ENCODE measurements at regions not wholly inside any gene's neighbourhood (a gene's known extent, or its start where the extent isn't known, plus 50 kb on each side); places are given as distances from the start of the nearest gene placed in this dataset.

DNA sequence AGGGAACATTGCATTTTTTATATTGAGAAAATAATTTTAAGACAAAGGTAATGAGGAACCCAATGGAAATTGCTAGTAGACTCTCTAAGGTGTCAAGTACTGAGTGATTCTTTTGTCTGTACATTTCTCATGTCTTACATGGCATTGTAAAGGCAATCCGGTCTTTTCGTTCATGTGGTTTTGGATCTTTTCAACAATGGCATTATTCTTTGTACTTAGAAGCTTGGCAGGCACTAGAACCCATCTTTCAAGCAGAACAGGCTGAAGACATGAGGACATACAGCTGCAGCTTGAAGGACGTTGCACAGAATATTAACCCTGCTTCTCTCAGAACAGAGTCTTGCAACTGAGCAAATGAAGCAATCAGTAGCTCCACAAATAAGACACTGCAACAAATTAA, 231.5 kb upstream of the ZFHX3 start:
- H2AFZ ChIP-seq: no peak overlapping the region
- H3K27ac ChIP-seq: no peak overlapping the region
- TF ChIP-seq, protein P1, sequence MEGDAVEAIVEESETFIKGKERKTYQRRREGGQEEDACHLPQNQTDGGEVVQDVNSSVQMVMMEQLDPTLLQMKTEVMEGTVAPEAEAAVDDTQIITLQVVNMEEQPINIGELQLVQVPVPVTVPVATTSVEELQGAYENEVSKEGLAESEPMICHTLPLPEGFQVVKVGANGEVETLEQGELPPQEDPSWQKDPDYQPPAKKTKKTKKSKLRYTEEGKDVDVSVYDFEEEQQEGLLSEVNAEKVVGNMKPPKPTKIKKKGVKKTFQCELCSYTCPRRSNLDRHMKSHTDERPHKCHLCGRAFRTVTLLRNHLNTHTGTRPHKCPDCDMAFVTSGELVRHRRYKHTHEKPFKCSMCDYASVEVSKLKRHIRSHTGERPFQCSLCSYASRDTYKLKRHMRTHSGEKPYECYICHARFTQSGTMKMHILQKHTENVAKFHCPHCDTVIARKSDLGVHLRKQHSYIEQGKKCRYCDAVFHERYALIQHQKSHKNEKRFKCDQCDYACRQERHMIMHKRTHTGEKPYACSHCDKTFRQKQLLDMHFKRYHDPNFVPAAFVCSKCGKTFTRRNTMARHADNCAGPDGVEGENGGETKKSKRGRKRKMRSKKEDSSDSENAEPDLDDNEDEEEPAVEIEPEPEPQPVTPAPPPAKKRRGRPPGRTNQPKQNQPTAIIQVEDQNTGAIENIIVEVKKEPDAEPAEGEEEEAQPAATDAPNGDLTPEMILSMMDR (IDR thresholded peaks at IDR 0.05): no peak
- H3K4me2 ChIP-seq (ENCODE audit: low read length): no peak overlapping the region
- H3K79me2 ChIP-seq: no peaks in the 10 kb centered on the region
- no peaks in the 10 kb centered on the region for H3K4me1 ChIP-seq
- H3K9ac ChIP-seq: no peak overlapping the region
- no peaks in the 10 kb centered on the region for H3K9me3 ChIP-seq (ENCODE audit: control insufficient read depth, low read length)
- no peak overlapping the region for H3K4me3 ChIP-seq (ENCODE audit: low read depth, low read length)
- H3K36me3 ChIP-seq (ENCODE audit: control insufficient read depth, insufficient read depth, low read length): no peaks in the 10 kb centered on the region
- H3K27me3 ChIP-seq (ENCODE audit: control insufficient read depth, insufficient read depth, low read length): no peaks in the 10 kb centered on the region

DNA sequence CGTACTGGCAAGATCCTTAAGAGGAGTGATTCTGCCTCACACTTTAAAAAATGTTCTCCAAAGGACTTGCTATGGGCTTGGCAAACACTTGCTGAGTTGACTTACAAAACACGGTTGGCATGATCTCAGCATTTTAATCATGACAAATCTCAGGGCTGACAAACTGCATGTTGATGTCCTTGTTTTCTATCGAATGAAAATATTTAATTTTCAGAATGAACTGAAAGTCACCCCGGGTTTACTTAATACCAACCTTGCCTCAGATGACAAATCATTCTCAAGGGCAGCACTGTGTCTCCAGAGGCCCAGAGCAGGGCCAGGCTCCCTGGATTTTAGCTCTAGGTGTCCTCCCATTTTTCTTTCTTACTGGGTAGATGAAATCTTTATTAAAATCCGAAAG, 229.1 kb upstream of the ZFHX3 start:
- TF ChIP-seq, protein P1 (IDR thresholded peaks at IDR 0.05): no peak

DNA sequence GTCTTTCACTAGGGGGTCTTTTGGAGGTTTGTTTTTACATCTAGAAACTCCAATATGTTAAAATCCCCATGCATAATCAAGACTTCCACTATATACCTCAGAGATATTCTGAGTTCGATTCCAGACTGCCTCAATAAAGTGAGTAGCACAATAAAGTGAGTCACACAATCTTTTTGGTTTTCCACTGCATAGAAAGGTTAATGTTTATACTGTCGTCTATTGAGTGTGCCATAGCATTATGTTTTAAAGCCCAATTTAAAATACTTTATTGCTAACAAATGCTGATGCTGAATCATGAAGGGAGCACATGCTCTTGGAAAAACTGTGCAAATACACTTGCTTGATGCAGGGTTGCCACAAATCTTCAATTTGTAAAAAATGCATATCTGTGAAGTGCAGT, 227.5 kb upstream of the ZFHX3 start:
- no peaks in the 10 kb centered on the region for H3K9me3 ChIP-seq (ENCODE audit: control insufficient read depth, low read length)
- no peaks in the 10 kb centered on the region for H3K27me3 ChIP-seq (ENCODE audit: control insufficient read depth, insufficient read depth, low read length)
- TF ChIP-seq, protein P1 (IDR thresholded peaks at IDR 0.05): no peak
- no peak overlapping the region for H3K9ac ChIP-seq
- H3K4me1 ChIP-seq: no peaks in the 10 kb centered on the region
- H3K27ac ChIP-seq: no peak overlapping the region
- no peak overlapping the region for H3K4me2 ChIP-seq (ENCODE audit: low read length)
- H2AFZ ChIP-seq: no peak overlapping the region
- H3K79me2 ChIP-seq: no peaks in the 10 kb centered on the region
- no peaks in the 10 kb centered on the region for H3K36me3 ChIP-seq (ENCODE audit: control insufficient read depth, insufficient read depth, low read length)
- H3K4me3 ChIP-seq (ENCODE audit: low read depth, low read length): no peak overlapping the region

More for the DNA sequence above, 229.1 kb upstream of the ZFHX3 start:
- H3K36me3 ChIP-seq (ENCODE audit: control insufficient read depth, insufficient read depth, low read length): no peaks in the 10 kb centered on the region
- H3K4me1 ChIP-seq: no peaks in the 10 kb centered on the region
- no peak overlapping the region for H3K9ac ChIP-seq
- H3K4me3 ChIP-seq (ENCODE audit: low read depth, low read length): no peak overlapping the region
- no peak overlapping the region for H3K4me2 ChIP-seq (ENCODE audit: low read length)
- H2AFZ ChIP-seq: no peak overlapping the region
- no peaks in the 10 kb centered on the region for H3K27me3 ChIP-seq (ENCODE audit: control insufficient read depth, insufficient read depth, low read length)
- H3K9me3 ChIP-seq (ENCODE audit: control insufficient read depth, low read length): no peaks in the 10 kb centered on the region
- H3K27ac ChIP-seq: no peak overlapping the region
- no peaks in the 10 kb centered on the region for H3K79me2 ChIP-seq

DNA sequence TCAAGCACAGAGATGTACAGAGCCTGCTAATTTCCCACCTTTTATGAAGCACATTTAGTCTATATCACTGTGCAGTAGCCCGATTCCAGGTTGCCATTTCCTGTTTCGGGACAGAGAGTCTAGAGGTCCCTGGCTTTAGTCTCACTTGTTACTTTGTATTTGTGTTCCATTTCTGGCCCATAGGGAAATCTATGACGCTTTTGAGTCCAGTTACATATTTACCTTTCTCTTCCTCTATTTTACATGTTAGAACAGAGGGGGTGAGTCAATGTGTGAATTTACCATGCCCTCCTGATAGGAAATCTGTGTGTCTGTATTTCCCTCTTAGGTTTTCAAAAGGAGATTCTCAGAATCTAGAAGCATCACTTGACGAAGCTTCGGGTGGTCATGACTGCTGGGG, 227.1 kb upstream of the ZFHX3 start:
- Histone ChIP-seq H3K4me3 (ENCODE audit: low read depth, low read length) (no peak overlapping the region), H3K4me1 (no peaks in the 10 kb centered on the region), H3K79me2 (no peaks in the 10 kb centered on the region), H3K9ac (no peak overlapping the region), H3K27me3 (ENCODE audit: control insufficient read depth, insufficient read depth, low read length) (no peaks in the 10 kb centered on the region), H3K36me3 (ENCODE audit: control insufficient read depth, insufficient read depth, low read length) (no peaks in the 10 kb centered on the region), H3K4me2 (ENCODE audit: low read length) (no peak overlapping the region), H3K9me3 (ENCODE audit: control insufficient read depth, low read length) (no peaks in the 10 kb centered on the region), H3K27ac (no peak overlapping the region), H2AFZ (no peak overlapping the region)
- TF ChIP-seq, protein P1 (IDR thresholded peaks at IDR 0.05): no peak

DNA sequence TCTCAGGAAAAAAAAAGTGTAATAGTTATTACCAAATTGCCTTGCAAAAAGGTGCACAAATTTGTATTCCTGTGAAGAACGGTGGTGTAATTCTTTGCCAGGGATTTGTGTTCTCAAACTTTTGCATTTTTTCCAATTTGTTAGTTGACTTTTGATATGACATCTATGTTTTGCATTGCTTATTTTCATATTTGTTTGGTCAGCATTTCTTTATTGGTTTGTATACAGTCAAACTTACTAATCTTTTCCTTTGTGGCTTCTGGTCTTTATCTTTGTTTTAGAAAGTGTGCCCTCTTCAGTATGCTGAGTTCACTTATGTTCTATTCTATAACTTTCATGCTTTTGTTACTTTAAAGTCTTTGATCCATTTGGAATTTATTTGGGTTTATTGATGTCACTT, 226.2 kb upstream of the ZFHX3 start:
- H3K27me3 ChIP-seq (ENCODE audit: control insufficient read depth, insufficient read depth, low read length): no peaks in the 10 kb centered on the region
- no peaks in the 10 kb centered on the region for H3K9me3 ChIP-seq (ENCODE audit: control insufficient read depth, low read length)
- no peaks in the 10 kb centered on the region for H3K79me2 ChIP-seq
- H3K9ac ChIP-seq: no peak overlapping the region
- H3K4me1 ChIP-seq: no peaks in the 10 kb centered on the region
- H3K36me3 ChIP-seq (ENCODE audit: control insufficient read depth, insufficient read depth, low read length): no peaks in the 10 kb centered on the region
- no peak overlapping the region for H2AFZ ChIP-seq
- H3K4me2 ChIP-seq (ENCODE audit: low read length): no peak overlapping the region
- H3K27ac ChIP-seq: no peak overlapping the region
- TF ChIP-seq, protein P1 (IDR thresholded peaks at IDR 0.05): no peak
- H3K4me3 ChIP-seq (ENCODE audit: low read depth, low read length): no peak overlapping the region
